ENCODE measurements at regions not wholly inside any gene's neighbourhood (a gene's known extent, or its start where the extent isn't known, plus 50 kb on each side); places are given as distances from the start of the nearest gene placed in this dataset.
A peak's percentile ranks its signal among the peaks of the same experiment; 100 is the strongest.

GRCh38 chr12:91364471-91365184 is 182.0 kb upstream of the DCN start:
- WGBS (ENCODE audit: low lambda C conversion rate, missing lambda C conversion rate) = 81% methylated on average over 5 of the region's 5 CpGs
- H3K4me2 ChIP-seq = no peak overlapping the region

GRCh38 chr12:91361864-91362263 is 179.2 kb upstream of the DCN start:
- peak overlapping the region; percentile 24 for H3K4me2 ChIP-seq
- no peaks in the 10 kb centered on the region for H3K79me2 ChIP-seq
- no peak overlapping the region for H3K27ac ChIP-seq
- H4K20me1 ChIP-seq (ENCODE audit: insufficient read depth, poor library complexity, severe bottlenecking) = no peaks in the 10 kb centered on the region
- DNase-seq (ENCODE audit: low spot score) = peak; percentile 71
- H3K4me1 ChIP-seq (ENCODE audit: insufficient read depth) = peaks cover 3% of the 10 kb centered on the region
- H3K4me3 ChIP-seq = no peak overlapping the region
- no peaks in the 10 kb centered on the region for H3K27me3 ChIP-seq
- no peaks in the 10 kb centered on the region for H3K9me2 ChIP-seq (replicated peaks; ENCODE audit: insufficient read depth)
- H2AFZ ChIP-seq = no peak overlapping the region
- no peaks in the 10 kb centered on the region for H3K36me3 ChIP-seq (replicated peaks; ENCODE audit: insufficient read depth, low read depth)
- TF ChIP-seq EZH2 (IDR thresholded peaks at IDR 0.05; ENCODE audit: borderline replicate concordance) = no peak
- peak; percentile 67 for TF ChIP-seq CTCF (IDR thresholded peaks at IDR 0.05; ENCODE audit: poor library complexity)
- 39% methylated on average over 5 of the region's 5 CpGs for WGBS (ENCODE audit: low lambda C conversion rate, missing lambda C conversion rate)
- no peaks in the 10 kb centered on the region for H3K9me3 ChIP-seq (ENCODE audit: low read depth)

More at GRCh38 chr12:91364471-91365184, 182.0 kb upstream of the DCN start:
- Histone ChIP-seq H3K36me3 (replicated peaks; ENCODE audit: insufficient read depth, low read depth) (no peaks in the 10 kb centered on the region), H3K9me3 (ENCODE audit: low read depth) (no peaks in the 10 kb centered on the region), H2AFZ (no peak overlapping the region), H3K27me3 (no peaks in the 10 kb centered on the region), H3K79me2 (no peaks in the 10 kb centered on the region), H3K4me1 (ENCODE audit: insufficient read depth) (no peaks in the 10 kb centered on the region), H3K4me3 (no peak overlapping the region), H4K20me1 (ENCODE audit: insufficient read depth, poor library complexity, severe bottlenecking) (no peaks in the 10 kb centered on the region), H3K27ac (no peak overlapping the region), H3K9me2 (replicated peaks; ENCODE audit: insufficient read depth) (no peaks in the 10 kb centered on the region)
- no peak for DNase-seq (ENCODE audit: low spot score)
- TF ChIP-seq CTCF (IDR thresholded peaks at IDR 0.05; ENCODE audit: poor library complexity) (no peak), EZH2phosphoT487 (IDR thresholded peaks at IDR 0.05; ENCODE audit: low read depth, severe bottlenecking, unreplicated experiment) (no peak), EZH2 (IDR thresholded peaks at IDR 0.05; ENCODE audit: borderline replicate concordance) (no peak)

- Histone ChIP-seq H2AFZ (peak overlapping the region; percentile 2), H3K9me3 (ENCODE audit: low read depth) (no peaks in the 10 kb centered on the region), H3K4me2 (peak overlapping the region; percentile 20), H3K36me3 (replicated peaks; ENCODE audit: insufficient read depth, low read depth) (no peaks in the 10 kb centered on the region), H3K4me3 (no peak overlapping the region), H4K20me1 (ENCODE audit: insufficient read depth, poor library complexity, severe bottlenecking) (no peaks in the 10 kb centered on the region), H3K27ac (peak overlapping the region; percentile 19), H3K9me2 (replicated peaks; ENCODE audit: insufficient read depth) (no peaks in the 10 kb centered on the region), H3K4me1 (ENCODE audit: insufficient read depth) (peaks cover 8% of the 10 kb centered on the region), H3K79me2 (no peaks in the 10 kb centered on the region), H3K27me3 (no peaks in the 10 kb centered on the region)
- TF ChIP-seq CTCF (IDR thresholded peaks at IDR 0.05; ENCODE audit: poor library complexity) = no peak
- TF ChIP-seq EZH2phosphoT487 (IDR thresholded peaks at IDR 0.05; ENCODE audit: low read depth, severe bottlenecking, unreplicated experiment) = no peak
- TF ChIP-seq EZH2 (IDR thresholded peaks at IDR 0.05; ENCODE audit: borderline replicate concordance) = no peak
- peak; percentile 28 for DNase-seq (ENCODE audit: low spot score)
- WGBS (ENCODE audit: low lambda C conversion rate, missing lambda C conversion rate) = 75% methylated on average over 2 of the region's 2 CpGs
These were observed 174.8 kb upstream of the DCN start for GRCh38 chr12:91357381-91357780.

All from hepatocyte (in vitro differentiated cells).